ENCODE measurements at regions not wholly inside any gene's neighbourhood (a gene's known extent, or its start where the extent isn't known, plus 50 kb on each side); places are given as distances from the start of the nearest gene placed in this dataset.

- dilution Hi-C loops (cut with HindIII; ENCODE audit: low sequenced_read_pairs, unreplicated experiment), result no loop called here
- H4K5ac ChIP-seq (ENCODE audit: low read depth, low read length), result no peak overlapping the region
- no peaks in the 10 kb centered on the region for H4K20me1 ChIP-seq (ENCODE audit: insufficient read depth, low read length)
- H3K14ac ChIP-seq (replicated peaks; ENCODE audit: low read depth, low read length), result no peak overlapping the region
- H3K9me1 ChIP-seq (ENCODE audit: insufficient read depth, low read length), result peaks cover 4% of the 10 kb centered on the region; the same call in 1 of the 2 replicates
- no peak overlapping the region for H2BK120ac ChIP-seq (ENCODE audit: low read depth, low read length)
- H2BK15ac ChIP-seq (ENCODE audit: low read depth, low read length), result no peak overlapping the region
- no peaks in the 10 kb centered on the region for H3K9me3 ChIP-seq (ENCODE audit: control insufficient read depth, insufficient read depth, low read length)
- H3K23ac ChIP-seq (ENCODE audit: low read depth, low read length), result no peak overlapping the region
- no peak overlapping the region for H3K18ac ChIP-seq (ENCODE audit: low read depth, low read length)
- no peak overlapping the region for H3K27ac ChIP-seq (ENCODE audit: insufficient read depth, low read length)
- H3K4me2 ChIP-seq (ENCODE audit: low read depth, low read length), result no peak overlapping the region
- no peak for ATAC-seq (ENCODE audit: low read depth)
- no peaks in the 10 kb centered on the region for H3K27me3 ChIP-seq (ENCODE audit: control insufficient read depth, insufficient read depth, low read length)
- no peaks in the 10 kb centered on the region for H3K79me1 ChIP-seq (ENCODE audit: low read depth in 1 of 2, low read length in 2 of 2)
- H2AK5ac ChIP-seq (ENCODE audit: low read depth, low read length), result no peak overlapping the region
- TF ChIP-seq POLR2A (IDR thresholded peaks at IDR 0.05; ENCODE audit: low read depth, low read length), result no peak
- TF ChIP-seq CHD1 (IDR thresholded peaks at IDR 0.05; ENCODE audit: low read depth, low read length), result no peak
- no peak for TF ChIP-seq USF2 (IDR thresholded peaks at IDR 0.05; ENCODE audit: low read depth, low read length)
- no peak for TF ChIP-seq ELK1 (IDR thresholded peaks at IDR 0.05; ENCODE audit: borderline replicate concordance, low read depth, low read length)
- no peak for TF ChIP-seq RAD21 (IDR thresholded peaks at IDR 0.05; ENCODE audit: low read length)
- TF ChIP-seq SMC3 (IDR thresholded peaks at IDR 0.05; ENCODE audit: low read depth, low read length), result no peak
- no peak for TF ChIP-seq MAZ (IDR thresholded peaks at IDR 0.05; ENCODE audit: borderline replicate concordance, low read depth, low read length)
- no peak for TF ChIP-seq RCOR1 (IDR thresholded peaks at IDR 0.05; ENCODE audit: insufficient replicate concordance, low read length)
- no peak for TF ChIP-seq CEBPB (IDR thresholded peaks at IDR 0.05; ENCODE audit: low read depth, low read length)
- no peak for TF ChIP-seq MXI1 (IDR thresholded peaks at IDR 0.05; ENCODE audit: borderline replicate concordance, low read depth, low read length)
- TF ChIP-seq MAFK (IDR thresholded peaks at IDR 0.05; ENCODE audit: low read depth, low read length), result no peak
- TF ChIP-seq BHLHE40 (IDR thresholded peaks at IDR 0.05; ENCODE audit: low read depth, low read length), result no peak
- TF ChIP-seq NFE2L2 (IDR thresholded peaks at IDR 0.05; ENCODE audit: low read depth, low read length), result no peak
- TF ChIP-seq FOS (IDR thresholded peaks at IDR 0.05; ENCODE audit: low read depth, low read length), result no peak
- no TSS peak for BruUV-seq (replicated peaks)
- intact Hi-C loops (cut with micrococcal nuclease), result no loop called here
- no peak overlapping the region for H2BK20ac ChIP-seq (ENCODE audit: low read depth, low read length)
- CTCF ChIA-PET, result no interaction called here
- no peak overlapping the region for H4K91ac ChIP-seq (ENCODE audit: insufficient read depth, low read depth, low read length)
- H2AFZ ChIP-seq (replicated peaks; ENCODE audit: low read length, poor library complexity), result no peak overlapping the region
- no peak overlapping the region for H4K8ac ChIP-seq (ENCODE audit: low read depth in 2 of 2, low read length in 2 of 2)
- no CpG with 5 or more reads among the region's 6 CpGs for WGBS, 2 experiments (ENCODE audit: extremely low coverage in 2 of 2, insufficient read length in 1 of 2)
- H2BK5ac ChIP-seq (ENCODE audit: low read depth, low read length, poor library complexity, severe bottlenecking), result no peak overlapping the region
- H3K4me3 ChIP-seq (ENCODE audit: insufficient read depth, low read depth, low read length), result no peak overlapping the region
- no peak overlapping the region for H3K4ac ChIP-seq (ENCODE audit: low read depth, low read length)
- H3K56ac ChIP-seq (ENCODE audit: extremely low read depth, insufficient read depth, low read length), result no peak overlapping the region
- POLR2A ChIA-PET (ENCODE audit: unreplicated experiment), result no interaction called here
- in situ Hi-C loops (cut with MboI; ENCODE audit: low sequenced_read_pairs), result no loop called here
- H2AK9ac ChIP-seq (replicated peaks; ENCODE audit: low read depth, low read length, poor library complexity), result no peak overlapping the region
- H3K4me1 ChIP-seq (ENCODE audit: control insufficient read depth, insufficient read depth, low read length), result peaks cover 4% of the 10 kb centered on the region
- no peak for DNase-seq
- no peak overlapping the region for H3K9ac ChIP-seq (ENCODE audit: low read depth, low read length)
- no peaks in the 10 kb centered on the region for H3K36me3 ChIP-seq (ENCODE audit: control insufficient read depth, insufficient read depth, low read length)
These were observed 63.9 kb downstream of the TEX35 start for GRCh38 chr1:178576841-178577240.
